Neural crest cell (in vitro differentiated cells): ENCODE measurements at regions not wholly inside any gene's neighbourhood (a gene's known extent, or its start where the extent isn't known, plus 50 kb on each side); places are given as distances from the start of the nearest gene placed in this dataset.
A peak's percentile ranks its signal among the peaks of the same experiment; 100 is the strongest.

Experiments used
- DNase-seq: peaks from one replicate; pipeline ENCODE4 v3.0.0; 2021; ENCODE audit warnings: low read depth, mixed read lengths, low spot score
- H3K27ac Mint-ChIP-seq: one replicate; pipeline ENCODE4 v1.8.0; 2021; ENCODE audit warnings: mild to moderate bottlenecking, mixed read lengths; ENCODE audit not compliant: unreplicated experiment
- H3K27me3 Mint-ChIP-seq: 2 replicates; pipeline ENCODE4 v1.8.0; 2021; ENCODE audit warnings: low read depth, mild to moderate bottlenecking, mixed read lengths
- H3K36me3 Mint-ChIP-seq: 2 replicates; pipeline ENCODE4 v1.8.0; 2021; ENCODE audit warnings: low read depth, mild to moderate bottlenecking, mixed read lengths
- H3K4me1 Mint-ChIP-seq: 2 replicates; pipeline ENCODE4 v1.8.0; 2021; ENCODE audit warnings: mixed read lengths
- H3K4me3 Mint-ChIP-seq: one replicate; pipeline ENCODE4 v1.8.0; 2021; ENCODE audit warnings: mild to moderate bottlenecking, mixed read lengths
- H3K9me3 Mint-ChIP-seq: 2 replicates; pipeline ENCODE4 v1.8.0; 2021; ENCODE audit warnings: mixed read lengths
- TF ChIP-seq, protein P1 (sequence below): fragments of 200-600 bp; sonication (generic); conservative IDR thresholded peaks from 2 replicates; pipeline ENCODE4 v1.5.0; 2021; ENCODE audit warnings: antibody characterized with exemption, mild to moderate bottlenecking

DNA sequence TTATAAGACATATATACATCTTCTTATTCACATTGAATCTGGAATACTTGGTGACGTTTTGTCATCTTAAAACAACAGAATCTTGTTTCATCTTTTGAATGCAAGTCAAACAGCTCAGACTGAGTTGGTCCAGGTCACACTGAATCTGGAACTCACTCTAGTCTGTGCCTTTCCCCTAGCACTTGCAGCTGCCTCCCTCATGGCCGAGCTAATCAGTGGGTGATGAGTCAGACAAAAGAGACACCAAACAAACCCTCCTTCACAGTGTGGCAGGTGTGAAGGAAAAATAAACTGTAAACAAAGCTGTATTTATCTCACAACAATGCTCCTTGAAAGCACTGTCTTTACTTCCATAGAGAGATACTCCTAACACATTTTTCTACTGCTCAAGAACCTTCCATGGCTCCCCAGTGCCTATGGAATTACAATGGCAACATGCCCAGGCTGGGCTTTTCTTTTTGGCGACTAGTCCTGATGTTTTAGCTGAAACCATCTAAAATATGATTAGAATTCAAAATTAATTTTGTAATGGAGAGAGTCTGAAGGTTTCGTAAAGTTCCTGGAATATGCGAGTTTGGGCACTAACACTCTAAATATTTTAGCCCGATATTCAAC, 140.0 kb downstream of the ZNF365 start:
- TF ChIP-seq, protein P1, sequence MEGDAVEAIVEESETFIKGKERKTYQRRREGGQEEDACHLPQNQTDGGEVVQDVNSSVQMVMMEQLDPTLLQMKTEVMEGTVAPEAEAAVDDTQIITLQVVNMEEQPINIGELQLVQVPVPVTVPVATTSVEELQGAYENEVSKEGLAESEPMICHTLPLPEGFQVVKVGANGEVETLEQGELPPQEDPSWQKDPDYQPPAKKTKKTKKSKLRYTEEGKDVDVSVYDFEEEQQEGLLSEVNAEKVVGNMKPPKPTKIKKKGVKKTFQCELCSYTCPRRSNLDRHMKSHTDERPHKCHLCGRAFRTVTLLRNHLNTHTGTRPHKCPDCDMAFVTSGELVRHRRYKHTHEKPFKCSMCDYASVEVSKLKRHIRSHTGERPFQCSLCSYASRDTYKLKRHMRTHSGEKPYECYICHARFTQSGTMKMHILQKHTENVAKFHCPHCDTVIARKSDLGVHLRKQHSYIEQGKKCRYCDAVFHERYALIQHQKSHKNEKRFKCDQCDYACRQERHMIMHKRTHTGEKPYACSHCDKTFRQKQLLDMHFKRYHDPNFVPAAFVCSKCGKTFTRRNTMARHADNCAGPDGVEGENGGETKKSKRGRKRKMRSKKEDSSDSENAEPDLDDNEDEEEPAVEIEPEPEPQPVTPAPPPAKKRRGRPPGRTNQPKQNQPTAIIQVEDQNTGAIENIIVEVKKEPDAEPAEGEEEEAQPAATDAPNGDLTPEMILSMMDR: no peak
- no peaks in the 10 kb centered on the region for H3K4me1 Mint-ChIP-seq
- H3K27me3 Mint-ChIP-seq: no peaks in the 10 kb centered on the region
- no peak for DNase-seq
- no peak overlapping the region for H3K4me3 Mint-ChIP-seq
- H3K27ac Mint-ChIP-seq: no peak overlapping the region
- no peaks in the 10 kb centered on the region for H3K36me3 Mint-ChIP-seq
- H3K9me3 Mint-ChIP-seq: peaks cover 11% of the 10 kb centered on the region

DNA sequence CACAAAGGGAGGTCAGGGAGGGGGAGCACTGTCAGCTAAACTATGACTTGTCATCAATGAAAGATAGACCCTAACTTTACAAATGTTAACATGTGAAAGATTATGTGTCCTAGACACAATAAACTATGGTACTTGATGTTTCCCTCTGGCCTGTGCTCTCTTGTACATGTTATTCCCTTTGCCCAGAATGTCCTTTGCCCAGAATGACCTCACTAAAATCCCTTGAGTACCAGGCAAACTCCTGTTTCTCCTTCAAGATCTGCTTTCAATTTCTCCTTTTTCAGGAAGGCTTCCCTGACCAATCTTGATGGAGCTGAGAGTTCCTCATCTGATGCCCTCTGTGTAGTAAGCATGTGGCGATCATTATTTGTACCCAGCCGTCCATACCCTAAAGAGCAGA, 143.1 kb downstream of the ZNF365 start:
- TF ChIP-seq, protein P1: no peak
- Mint-ChIP-seq H3K9me3 (peaks cover 14% of the 10 kb centered on the region), H3K36me3 (no peaks in the 10 kb centered on the region), H3K4me3 (no peak overlapping the region), H3K27ac (peak overlapping the region; percentile 65), H3K27me3 (no peaks in the 10 kb centered on the region), H3K4me1 (no peaks in the 10 kb centered on the region)
- DNase-seq: no peak

DNA sequence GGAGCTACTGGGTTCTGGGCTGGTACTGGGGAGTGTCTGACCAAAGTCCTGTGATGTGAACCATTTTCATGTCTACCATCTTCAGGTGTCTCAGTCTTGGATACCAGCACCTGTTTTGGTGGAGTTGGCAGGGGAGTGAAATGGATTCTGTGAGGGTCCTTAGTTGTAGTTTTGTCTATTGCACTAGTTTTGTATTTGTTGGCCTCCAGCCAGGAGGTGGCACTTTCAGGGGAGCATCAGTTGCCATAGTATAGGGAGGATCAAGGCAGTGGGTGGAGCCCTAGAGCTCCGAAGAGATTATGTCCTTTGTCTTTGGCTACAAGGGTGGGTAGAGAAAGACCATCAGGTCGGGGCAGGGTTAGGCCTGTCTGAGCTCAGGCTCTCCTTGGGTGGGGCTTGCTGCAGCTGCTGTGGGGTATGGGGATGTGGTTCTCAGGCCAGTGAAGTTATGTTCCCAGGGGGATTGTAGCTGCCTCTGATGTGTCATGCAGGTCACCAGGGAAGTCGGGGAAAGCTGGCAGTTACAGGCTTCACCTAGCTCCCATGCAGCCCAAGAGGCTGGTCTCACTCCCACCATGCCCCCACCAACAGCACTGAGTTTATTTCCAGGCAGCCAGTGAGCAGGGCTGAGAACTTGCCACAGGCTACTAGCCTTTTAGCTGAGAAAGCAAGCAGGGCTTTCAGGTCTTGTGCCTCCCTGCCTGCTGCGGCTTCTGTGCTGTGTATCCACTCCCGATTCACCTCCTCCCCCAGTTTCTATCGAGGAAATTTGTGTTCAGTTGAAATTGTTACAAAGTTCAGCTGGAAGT, 153.1 kb downstream of the ZNF365 start:
- Mint-ChIP-seq H3K36me3 (peaks cover 10% of the 10 kb centered on the region), H3K4me1 (no peaks in the 10 kb centered on the region), H3K4me3 (no peak overlapping the region), H3K27ac (no peak overlapping the region), H3K27me3 (no peaks in the 10 kb centered on the region), H3K9me3 (peaks cover 19% of the 10 kb centered on the region)
- TF ChIP-seq, protein P1: no peak
- DNase-seq: no peak

DNA sequence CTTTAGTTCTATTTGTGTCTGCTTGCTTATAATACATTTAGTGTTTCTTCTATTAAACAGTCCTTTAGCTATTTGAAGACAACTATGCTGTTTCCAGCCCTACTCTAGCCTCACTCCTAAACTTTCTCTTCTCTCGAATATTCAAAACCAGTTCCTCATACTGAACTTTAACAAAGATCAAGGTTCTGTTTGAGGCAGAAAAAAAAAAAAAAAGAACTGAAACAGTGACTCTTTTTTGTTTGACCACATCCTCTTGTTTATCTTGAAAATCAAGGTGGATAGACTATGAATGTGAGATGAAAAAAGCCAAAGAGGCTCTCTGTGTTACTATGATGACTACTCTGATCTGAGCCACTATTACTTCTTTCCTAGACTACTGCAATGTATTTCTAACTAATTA, 154.3 kb downstream of the ZNF365 start:
- H3K36me3 Mint-ChIP-seq: peaks cover 10% of the 10 kb centered on the region
- TF ChIP-seq, protein P1: no peak
- no peak overlapping the region for H3K27ac Mint-ChIP-seq
- no peak for DNase-seq
- no peaks in the 10 kb centered on the region for H3K4me1 Mint-ChIP-seq
- no peaks in the 10 kb centered on the region for H3K27me3 Mint-ChIP-seq
- H3K4me3 Mint-ChIP-seq: no peak overlapping the region
- H3K9me3 Mint-ChIP-seq: peaks cover 16% of the 10 kb centered on the region

DNA sequence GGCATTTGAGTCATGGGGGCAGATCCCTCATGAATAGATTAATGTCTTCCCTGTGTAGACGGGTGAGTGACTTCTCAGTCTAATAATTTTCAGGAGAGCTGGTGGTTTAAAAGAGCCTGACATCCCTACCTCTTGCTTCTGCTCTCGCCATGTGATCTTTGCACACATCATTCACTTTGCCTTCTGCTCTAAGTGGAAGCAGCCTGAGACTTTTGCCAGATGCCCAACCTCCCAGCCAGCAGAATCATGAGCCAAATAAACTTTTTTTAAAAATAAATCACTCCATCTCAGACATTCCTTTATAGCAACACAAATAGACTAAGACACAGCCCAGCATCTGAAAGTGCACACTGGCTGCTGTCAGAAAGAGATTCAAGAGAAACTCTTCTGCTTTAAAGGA, 155.2 kb downstream of the ZNF365 start:
- no peaks in the 10 kb centered on the region for H3K4me1 Mint-ChIP-seq
- TF ChIP-seq, protein P1: no peak
- DNase-seq: no peak
- no peaks in the 10 kb centered on the region for H3K27me3 Mint-ChIP-seq
- H3K27ac Mint-ChIP-seq: no peak overlapping the region
- H3K36me3 Mint-ChIP-seq: peaks cover 10% of the 10 kb centered on the region
- H3K9me3 Mint-ChIP-seq: peaks cover 12% of the 10 kb centered on the region
- no peak overlapping the region for H3K4me3 Mint-ChIP-seq
